ENCODE measurements at regions not wholly inside any gene's neighbourhood (a gene's known extent, or its start where the extent isn't known, plus 50 kb on each side); places are given as distances from the start of the nearest gene placed in this dataset.

DNA sequence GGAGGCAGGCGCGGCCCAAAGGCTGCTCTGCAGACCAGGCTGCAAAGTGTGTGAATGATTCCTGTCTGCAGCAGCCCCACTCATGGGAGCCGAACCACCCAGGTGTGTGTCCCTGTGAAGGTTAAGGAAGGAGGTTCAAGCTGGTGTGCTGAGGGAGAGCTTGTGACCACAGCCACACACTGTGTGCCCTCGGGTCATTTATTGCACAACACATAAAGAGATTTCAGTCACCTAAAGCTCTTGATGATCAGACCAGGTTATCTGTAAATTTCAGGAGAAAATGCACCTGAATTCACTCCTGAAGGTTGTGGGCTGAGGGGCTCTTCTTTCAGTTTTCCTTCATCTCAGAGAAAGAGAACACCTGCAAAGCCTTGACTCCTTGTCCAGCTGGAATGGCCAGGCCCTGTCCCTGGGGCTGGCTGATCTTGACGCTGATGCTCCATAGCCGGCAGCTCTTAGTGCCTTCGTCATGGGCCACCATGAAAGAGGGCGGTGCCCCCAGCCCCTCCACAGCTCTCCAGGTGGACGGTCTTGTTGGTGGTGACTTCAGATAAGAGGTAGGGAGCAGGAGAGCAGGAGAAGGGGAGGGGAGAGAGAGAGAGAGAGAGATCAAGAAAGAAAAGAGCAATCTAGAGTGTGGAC, 110.8 kb upstream of the C1QTNF9B start:
- no peaks in the 10 kb centered on the region for H3K36me3 Mint-ChIP-seq
- no peak overlapping the region for H3K27ac Mint-ChIP-seq
- CTCF ChIA-PET, result interaction anchor here (0.7 to 1.4 kb wide), 3 partner anchors 10 to 18 kb away, joined by 3 to 6 read pairs (median 5); no protein-coding TSS in a partner anchor
- DNase-seq, result no peak
- H3K9me3 Mint-ChIP-seq, result no peaks in the 10 kb centered on the region
- H3K27me3 Mint-ChIP-seq, result peaks cover 26% of the 10 kb centered on the region
- H3K4me1 Mint-ChIP-seq, result no peaks in the 10 kb centered on the region
- H3K4me3 Mint-ChIP-seq, result no peak overlapping the region

DNA sequence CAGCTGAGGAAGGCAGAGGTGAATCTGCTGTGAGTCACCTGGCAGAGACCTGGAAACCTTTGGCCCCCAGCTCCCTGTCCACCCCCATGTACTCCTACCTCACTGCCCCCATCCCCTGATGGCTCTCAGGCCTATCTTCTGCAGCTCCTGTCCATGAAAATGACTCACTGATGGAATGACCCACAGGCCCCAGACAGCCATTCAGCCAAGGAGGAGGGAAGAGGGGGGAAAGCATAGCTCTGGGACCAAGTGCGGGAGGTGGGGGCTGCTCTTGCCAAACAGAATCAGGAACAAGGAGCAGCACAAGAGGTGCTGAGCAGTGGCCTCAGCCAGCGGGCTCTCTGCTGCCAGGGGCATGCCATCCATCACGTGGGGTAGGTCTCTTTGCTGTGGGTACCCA, 111.4 kb upstream of the C1QTNF9B start:
- Mint-ChIP-seq H3K36me3 (no peaks in the 10 kb centered on the region), H3K4me3 (no peak overlapping the region), H3K4me1 (no peaks in the 10 kb centered on the region), H3K27me3 (peaks cover 26% of the 10 kb centered on the region), H3K9me3 (no peaks in the 10 kb centered on the region), H3K27ac (no peak overlapping the region)
- CTCF ChIA-PET, result interaction anchor here (0.7 to 1.4 kb wide), 3 partner anchors 9 to 19 kb away, joined by 3 to 6 read pairs (median 5); no protein-coding TSS in a partner anchor
- no peak for DNase-seq

GRCh38 chr13:24011266-24011665, 114.0 kb upstream of the C1QTNF9B start:
- Mint-ChIP-seq H3K4me3 (no peak overlapping the region), H3K27ac (no peak overlapping the region), H3K27me3 (peaks cover 23% of the 10 kb centered on the region), H3K4me1 (no peaks in the 10 kb centered on the region), H3K36me3 (no peaks in the 10 kb centered on the region), H3K9me3 (no peaks in the 10 kb centered on the region)
- no peak for DNase-seq
- CTCF ChIA-PET, result no interaction called here

GRCh38 chr13:24012648-24013047, 115.3 kb upstream of the C1QTNF9B start:
- Mint-ChIP-seq H3K4me3 (no peak overlapping the region), H3K9me3 (no peaks in the 10 kb centered on the region)
- CTCF ChIA-PET, result interaction anchor here (1.1 kb wide), 1 partner anchor 8 kb away, joined by 4 read pairs; no protein-coding TSS in a partner anchor

DNA sequence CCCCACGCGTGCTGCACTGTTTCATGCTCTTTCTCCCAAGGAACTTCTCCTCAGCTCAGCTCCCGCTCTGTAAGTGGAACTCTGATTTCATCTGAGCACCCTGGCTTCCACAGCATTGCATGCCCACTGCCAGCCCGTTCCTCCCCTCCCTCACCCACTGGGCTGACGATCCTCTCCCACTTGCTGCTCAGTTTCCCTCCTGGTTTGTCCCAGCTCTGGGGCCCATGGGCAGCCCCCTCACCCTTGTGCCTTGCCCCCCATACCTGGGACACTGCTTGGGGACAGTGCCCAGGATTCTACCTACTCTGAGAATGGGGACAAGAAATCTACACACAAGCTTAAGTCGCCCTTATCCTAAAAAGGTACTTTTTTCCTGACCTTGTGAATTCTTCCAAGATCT, 115.9 kb upstream of the C1QTNF9B start:
- Mint-ChIP-seq H3K27ac (no peak overlapping the region), H3K27me3 (peaks cover 15% of the 10 kb centered on the region), H3K4me3 (no peak overlapping the region), H3K36me3 (no peaks in the 10 kb centered on the region), H3K4me1 (no peaks in the 10 kb centered on the region), H3K9me3 (no peaks in the 10 kb centered on the region)
- CTCF ChIA-PET, result interaction anchor here (1.0 to 1.1 kb wide), 3 partner anchors 9 to 215 kb away, joined by 3 to 4 read pairs (median 3); no protein-coding TSS in a partner anchor
- DNase-seq, result no peak

More at GRCh38 chr13:24012648-24013047, 115.3 kb upstream of the C1QTNF9B start:
- Mint-ChIP-seq H3K36me3 (no peaks in the 10 kb centered on the region), H3K27ac (no peak overlapping the region), H3K4me1 (no peaks in the 10 kb centered on the region), H3K27me3 (peaks cover 18% of the 10 kb centered on the region)
- no peak for DNase-seq

- H3K27me3 Mint-ChIP-seq, result peaks cover 6% of the 10 kb centered on the region
- H3K27ac Mint-ChIP-seq, result no peak overlapping the region
- H3K9me3 Mint-ChIP-seq, result no peaks in the 10 kb centered on the region
- CTCF ChIA-PET, result no interaction called here
- no peaks in the 10 kb centered on the region for H3K36me3 Mint-ChIP-seq
- no peaks in the 10 kb centered on the region for H3K4me1 Mint-ChIP-seq
- no peak for DNase-seq
- no peak overlapping the region for H3K4me3 Mint-ChIP-seq
Measured at GRCh38 chr13:24016046-24016445, 118.7 kb upstream of the C1QTNF9B start.

DNA sequence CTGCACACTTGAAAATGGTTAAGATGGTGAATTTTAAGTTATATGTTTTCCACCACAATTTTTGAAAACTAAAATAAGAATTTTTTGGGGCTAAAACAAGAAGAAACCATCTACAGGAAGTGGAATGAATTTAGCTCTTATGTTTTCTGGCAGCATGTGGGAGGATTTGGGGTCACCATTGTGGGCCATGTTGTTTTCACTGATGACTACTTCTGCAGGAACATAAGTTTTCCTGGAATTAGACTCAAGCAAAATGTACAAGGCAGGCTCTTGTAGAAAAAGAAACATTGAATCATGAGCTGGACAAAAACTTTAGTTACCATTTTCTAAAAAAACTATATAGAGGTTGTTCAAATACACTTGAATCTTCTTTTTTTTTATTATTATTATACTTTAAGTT, 125.3 kb upstream of the C1QTNF9B start:
- Mint-ChIP-seq H3K4me1 (peaks cover 6% of the 10 kb centered on the region), H3K9me3 (no peaks in the 10 kb centered on the region), H3K27ac (no peak overlapping the region), H3K36me3 (no peaks in the 10 kb centered on the region), H3K4me3 (no peak overlapping the region), H3K27me3 (no peaks in the 10 kb centered on the region)
- no peak for DNase-seq
- CTCF ChIA-PET, result interaction anchor here (0.7 to 6.0 kb wide), 8 partner anchors 9 to 208 kb away, joined by 3 to 67 read pairs (median 4); no protein-coding TSS in a partner anchor

DNA sequence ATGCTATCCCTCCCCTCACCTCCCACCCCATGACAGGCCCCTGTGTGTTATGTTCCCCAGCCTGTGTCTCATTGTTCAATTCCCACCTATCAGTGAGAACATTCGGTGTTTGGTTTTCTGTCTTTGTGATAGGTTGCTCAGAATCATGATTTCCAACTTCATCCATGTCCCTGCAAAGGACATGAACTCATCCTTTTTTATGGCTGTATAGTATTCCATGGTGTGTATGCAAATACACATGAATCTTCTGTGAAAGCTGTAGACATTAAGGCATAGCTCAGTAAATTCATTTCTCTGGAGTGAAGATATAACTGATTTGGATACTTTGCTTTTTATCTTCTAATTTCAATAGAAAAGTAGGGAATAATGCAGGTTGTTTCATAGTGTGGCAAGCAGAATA, 125.8 kb upstream of the C1QTNF9B start:
- H3K9me3 Mint-ChIP-seq, result no peaks in the 10 kb centered on the region
- no peaks in the 10 kb centered on the region for H3K27me3 Mint-ChIP-seq
- no peak for DNase-seq
- no peak overlapping the region for H3K27ac Mint-ChIP-seq
- CTCF ChIA-PET, result interaction anchor here (0.7 to 6.0 kb wide), 7 partner anchors 9 to 207 kb away, joined by 3 to 67 read pairs (median 4); no protein-coding TSS in a partner anchor
- no peak overlapping the region for H3K4me3 Mint-ChIP-seq
- no peaks in the 10 kb centered on the region for H3K36me3 Mint-ChIP-seq
- peaks cover 6% of the 10 kb centered on the region for H3K4me1 Mint-ChIP-seq

- DNase-seq, result no peak
- no peaks in the 10 kb centered on the region for H3K36me3 Mint-ChIP-seq
- no peak overlapping the region for H3K4me3 Mint-ChIP-seq
- CTCF ChIA-PET, result no interaction called here
- H3K27me3 Mint-ChIP-seq, result peaks cover 8% of the 10 kb centered on the region
- no peak overlapping the region for H3K27ac Mint-ChIP-seq
- H3K4me1 Mint-ChIP-seq, result peaks cover 4% of the 10 kb centered on the region
- no peaks in the 10 kb centered on the region for H3K9me3 Mint-ChIP-seq
Measured at GRCh38 chr13:24027494-24027893, 130.2 kb upstream of the C1QTNF9B start.

GRCh38 chr13:24032252-24032651, 128.3 kb upstream of the SPATA13 start:
- Mint-ChIP-seq H3K9me3 (no peaks in the 10 kb centered on the region), H3K4me1 (no peaks in the 10 kb centered on the region), H3K36me3 (no peaks in the 10 kb centered on the region), H3K4me3 (no peak overlapping the region), H3K27ac (no peak overlapping the region), H3K27me3 (peaks cover 15% of the 10 kb centered on the region)
- CTCF ChIA-PET, result no interaction called here
- DNase-seq, result no peak

DNA sequence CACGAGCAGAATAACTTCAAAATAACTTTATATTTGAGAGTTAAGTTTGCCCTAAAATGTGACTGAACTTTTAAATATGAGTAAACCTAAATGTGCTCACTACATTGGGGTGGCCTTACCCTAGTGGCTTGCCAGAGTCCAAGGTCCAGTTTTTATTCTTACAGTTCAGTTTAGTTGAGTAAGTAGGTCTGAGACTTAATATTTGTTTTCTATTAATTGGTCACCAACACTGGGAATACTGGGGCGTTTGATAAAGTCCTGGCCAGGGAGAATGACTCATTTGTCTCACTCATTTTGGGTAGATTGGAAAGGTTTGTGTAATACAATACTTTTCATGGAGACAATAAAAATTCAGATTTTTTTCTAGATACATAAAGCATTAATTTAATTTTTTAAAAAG, 127.8 kb upstream of the SPATA13 start:
- Mint-ChIP-seq H3K9me3 (no peaks in the 10 kb centered on the region), H3K4me1 (no peaks in the 10 kb centered on the region), H3K4me3 (no peak overlapping the region), H3K27ac (no peak overlapping the region), H3K36me3 (no peaks in the 10 kb centered on the region), H3K27me3 (peaks cover 15% of the 10 kb centered on the region)
- CTCF ChIA-PET, result no interaction called here
- no peak for DNase-seq

GRCh38 chr13:24033527-24034302, 126.8 kb upstream of the SPATA13 start:
- Mint-ChIP-seq H3K4me3 (no peak overlapping the region), H3K27ac (no peak overlapping the region), H3K9me3 (no peaks in the 10 kb centered on the region), H3K36me3 (no peaks in the 10 kb centered on the region), H3K4me1 (peaks cover 6% of the 10 kb centered on the region), H3K27me3 (peaks cover 15% of the 10 kb centered on the region)
- DNase-seq, result no peak
- CTCF ChIA-PET, result no interaction called here

GRCh38 chr13:24035411-24035810, 125.1 kb upstream of the SPATA13 start:
- Mint-ChIP-seq H3K9me3 (no peaks in the 10 kb centered on the region), H3K36me3 (no peaks in the 10 kb centered on the region), H3K27ac (no peak overlapping the region), H3K4me1 (peaks cover 10% of the 10 kb centered on the region), H3K27me3 (peaks cover 8% of the 10 kb centered on the region), H3K4me3 (no peak overlapping the region)
- CTCF ChIA-PET, result interaction anchor here (1.5 kb wide), 1 partner anchor 15 kb away, joined by 4 read pairs; no protein-coding TSS in a partner anchor
- no peak for DNase-seq

DNA sequence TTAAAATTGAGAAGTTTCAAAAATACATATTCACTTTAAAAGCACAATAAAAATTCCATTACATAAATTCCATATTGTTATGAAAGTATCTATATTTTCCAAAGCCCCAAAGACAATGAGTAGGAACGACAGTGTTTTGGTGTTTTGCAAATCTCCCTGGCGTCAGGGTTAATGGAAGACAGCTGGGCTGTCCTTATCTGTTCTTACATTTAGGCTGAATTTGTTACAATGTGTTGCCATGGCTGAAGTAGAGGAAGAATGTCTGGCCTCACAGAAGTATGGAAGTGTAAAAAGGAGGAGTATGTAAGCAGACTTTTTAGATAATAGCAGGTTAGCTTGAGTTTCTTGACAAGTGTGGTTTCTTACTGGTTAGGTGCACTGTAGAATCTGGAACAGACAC, 124.4 kb upstream of the SPATA13 start:
- Mint-ChIP-seq H3K27ac (no peak overlapping the region), H3K4me1 (peaks cover 10% of the 10 kb centered on the region), H3K4me3 (no peak overlapping the region), H3K36me3 (no peaks in the 10 kb centered on the region), H3K9me3 (no peaks in the 10 kb centered on the region), H3K27me3 (peaks cover 6% of the 10 kb centered on the region)
- no peak for DNase-seq
- CTCF ChIA-PET, result no interaction called here

DNA sequence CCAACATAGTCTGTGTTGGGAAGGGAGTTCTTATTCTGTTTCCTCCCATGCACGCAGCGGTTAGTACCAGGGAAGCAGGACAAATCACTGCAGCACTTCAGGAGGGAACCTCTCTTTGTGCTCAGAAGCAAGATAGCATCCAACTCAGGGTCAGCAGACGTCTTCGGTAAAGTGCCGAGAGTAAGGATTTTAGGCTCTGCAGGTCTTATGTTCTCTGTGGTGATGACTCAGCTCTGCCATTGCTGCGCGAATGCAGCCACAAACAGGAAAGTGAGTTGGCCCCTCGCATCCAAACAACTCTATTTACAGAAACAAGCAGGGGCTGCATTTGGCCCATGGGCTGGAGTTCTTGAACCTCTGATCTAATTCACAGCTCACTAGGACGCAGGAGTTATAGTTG, 122.1 kb upstream of the SPATA13 start:
- H3K36me3 Mint-ChIP-seq, result no peaks in the 10 kb centered on the region
- H3K4me3 Mint-ChIP-seq, result no peak overlapping the region
- no peak for DNase-seq
- H3K4me1 Mint-ChIP-seq, result peaks cover 10% of the 10 kb centered on the region
- no peaks in the 10 kb centered on the region for H3K9me3 Mint-ChIP-seq
- H3K27me3 Mint-ChIP-seq, result peaks cover 2% of the 10 kb centered on the region
- no peak overlapping the region for H3K27ac Mint-ChIP-seq
- CTCF ChIA-PET, result interaction anchor here (1.1 kb wide), 1 partner anchor 12 kb away, joined by 3 read pairs; no protein-coding TSS in a partner anchor

All from activated naive CD4-positive, alpha-beta T cell treated with anti-CD3 and anti-CD28 coated beads, Interleukin-2, amount 10 ng/mL, durations not matched to agents 7 days and 5 days (primary cell).